HL-60 (cell line): ENCODE measurements at regions not wholly inside any gene's neighbourhood (a gene's known extent, or its start where the extent isn't known, plus 50 kb on each side); places are given as distances from the start of the nearest gene placed in this dataset.

Experiments used
- GABPA ChIP-seq: IDR thresholded peaks from 2 replicates; pipeline ENCODE4 v1.6.1; 2012; ENCODE audit warnings: low read depth
- POLR2AphosphoS5 ChIP-seq: IDR thresholded peaks from 2 replicates; pipeline ENCODE4 v1.6.1; 2012; ENCODE audit warnings: low read depth
- SPI1 ChIP-seq: IDR thresholded peaks from 2 replicates; pipeline ENCODE4 v1.6.1; 2012; ENCODE audit warnings: low read depth, mild to moderate bottlenecking, borderline replicate concordance
- TF ChIP-seq, protein P1 (sequence below): IDR thresholded peaks from one replicate; pipeline ENCODE4 v1.5.1; 2011; ENCODE audit warnings: low read length, control low read depth, inconsistent platforms; ENCODE audit not compliant: insufficient read depth

DNA sequence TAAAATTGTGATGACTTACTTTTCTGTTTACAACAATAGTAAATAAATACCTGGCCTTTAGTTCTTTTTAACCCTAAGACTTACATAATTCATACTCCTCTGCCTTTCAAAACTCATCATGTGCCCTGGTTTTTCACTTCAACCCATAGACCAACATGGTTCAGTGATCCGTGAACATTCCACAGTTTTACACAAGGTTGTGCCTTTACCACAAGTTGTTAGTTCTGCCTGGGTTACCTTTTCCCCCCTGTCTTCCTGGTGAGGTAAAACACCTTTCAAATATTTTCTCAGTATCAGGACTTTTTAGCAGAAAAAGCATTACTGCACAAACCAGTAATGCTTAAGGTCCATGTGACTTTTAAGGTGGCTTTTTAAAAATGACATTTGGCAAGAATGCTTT is 1466.4 kb downstream of the PLA2G4A start:
- TF ChIP-seq, protein P1, sequence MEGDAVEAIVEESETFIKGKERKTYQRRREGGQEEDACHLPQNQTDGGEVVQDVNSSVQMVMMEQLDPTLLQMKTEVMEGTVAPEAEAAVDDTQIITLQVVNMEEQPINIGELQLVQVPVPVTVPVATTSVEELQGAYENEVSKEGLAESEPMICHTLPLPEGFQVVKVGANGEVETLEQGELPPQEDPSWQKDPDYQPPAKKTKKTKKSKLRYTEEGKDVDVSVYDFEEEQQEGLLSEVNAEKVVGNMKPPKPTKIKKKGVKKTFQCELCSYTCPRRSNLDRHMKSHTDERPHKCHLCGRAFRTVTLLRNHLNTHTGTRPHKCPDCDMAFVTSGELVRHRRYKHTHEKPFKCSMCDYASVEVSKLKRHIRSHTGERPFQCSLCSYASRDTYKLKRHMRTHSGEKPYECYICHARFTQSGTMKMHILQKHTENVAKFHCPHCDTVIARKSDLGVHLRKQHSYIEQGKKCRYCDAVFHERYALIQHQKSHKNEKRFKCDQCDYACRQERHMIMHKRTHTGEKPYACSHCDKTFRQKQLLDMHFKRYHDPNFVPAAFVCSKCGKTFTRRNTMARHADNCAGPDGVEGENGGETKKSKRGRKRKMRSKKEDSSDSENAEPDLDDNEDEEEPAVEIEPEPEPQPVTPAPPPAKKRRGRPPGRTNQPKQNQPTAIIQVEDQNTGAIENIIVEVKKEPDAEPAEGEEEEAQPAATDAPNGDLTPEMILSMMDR = no peak
- TF ChIP-seq SPI1 (no peak), GABPA (no peak), POLR2AphosphoS5 (no peak)
